ENCODE measurements at regions not wholly inside any gene's neighbourhood (a gene's known extent, or its start where the extent isn't known, plus 50 kb on each side); places are given as distances from the start of the nearest gene placed in this dataset.

DNA sequence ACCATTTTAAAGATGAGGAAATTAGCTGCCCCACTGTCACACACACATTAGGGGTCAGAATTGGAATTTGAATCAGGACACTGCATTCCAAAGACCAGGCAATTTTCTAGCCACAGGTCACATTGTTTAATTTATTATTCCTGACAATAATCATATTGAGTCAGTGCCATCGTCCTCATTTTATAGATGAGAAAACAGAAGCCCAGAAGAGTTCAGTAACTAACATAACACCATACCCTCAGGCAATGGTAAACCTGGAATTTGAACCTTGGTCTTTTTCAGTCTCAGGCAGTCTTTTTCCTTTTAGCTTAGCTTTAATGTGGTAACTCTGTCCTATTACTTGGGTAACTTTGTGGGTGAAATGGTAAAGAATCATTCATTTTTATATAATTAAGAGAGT lies 330.3 kb upstream of the SYT1 start:
- CTCF ChIA-PET, result no interaction called here

More for the DNA sequence above, 330.3 kb upstream of the SYT1 start:
- POLR2A ChIA-PET (ENCODE audit: unreplicated experiment), result no interaction called here
- intact Hi-C loops (cut with micrococcal nuclease) (no loop called here), dilution Hi-C loops (cut with HindIII; ENCODE audit: low sequenced_read_pairs, unreplicated experiment) (no loop called here), in situ Hi-C loops (cut with MboI; ENCODE audit: low sequenced_read_pairs) (no loop called here)
- DNase-seq (no peak), ATAC-seq (ENCODE audit: low read depth) (no peak)
- TF ChIP-seq MAFK (IDR thresholded peaks at IDR 0.05; ENCODE audit: low read depth, low read length) (no peak), CHD1 (IDR thresholded peaks at IDR 0.05; ENCODE audit: low read depth, low read length) (no peak), CEBPB (IDR thresholded peaks at IDR 0.05; ENCODE audit: low read depth, low read length) (no peak), BHLHE40 (IDR thresholded peaks at IDR 0.05; ENCODE audit: low read depth, low read length) (no peak), POLR2A (IDR thresholded peaks at IDR 0.05; ENCODE audit: low read depth, low read length) (no peak), RFX5 (IDR thresholded peaks at IDR 0.05; ENCODE audit: low read depth, low read length) (no peak), MAZ (IDR thresholded peaks at IDR 0.05; ENCODE audit: borderline replicate concordance, low read depth, low read length) (no peak), SMC3 (IDR thresholded peaks at IDR 0.05; ENCODE audit: low read depth, low read length) (no peak), FOS (IDR thresholded peaks at IDR 0.05; ENCODE audit: low read depth, low read length) (no peak), MXI1 (IDR thresholded peaks at IDR 0.05; ENCODE audit: borderline replicate concordance, low read depth, low read length) (no peak), RCOR1 (IDR thresholded peaks at IDR 0.05; ENCODE audit: insufficient replicate concordance, low read length) (no peak), NFE2L2 (IDR thresholded peaks at IDR 0.05; ENCODE audit: low read depth, low read length) (no peak), RAD21 (IDR thresholded peaks at IDR 0.05; ENCODE audit: low read length) (no peak)
- TF ChIP-seq, protein P1, sequence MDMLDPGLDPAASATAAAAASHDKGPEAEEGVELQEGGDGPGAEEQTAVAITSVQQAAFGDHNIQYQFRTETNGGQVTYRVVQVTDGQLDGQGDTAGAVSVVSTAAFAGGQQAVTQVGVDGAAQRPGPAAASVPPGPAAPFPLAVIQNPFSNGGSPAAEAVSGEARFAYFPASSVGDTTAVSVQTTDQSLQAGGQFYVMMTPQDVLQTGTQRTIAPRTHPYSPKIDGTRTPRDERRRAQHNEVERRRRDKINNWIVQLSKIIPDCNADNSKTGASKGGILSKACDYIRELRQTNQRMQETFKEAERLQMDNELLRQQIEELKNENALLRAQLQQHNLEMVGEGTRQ (IDR thresholded peaks at IDR 0.05; ENCODE audit: low read depth, low read length), result no peak
- TF ChIP-seq, protein P2, sequence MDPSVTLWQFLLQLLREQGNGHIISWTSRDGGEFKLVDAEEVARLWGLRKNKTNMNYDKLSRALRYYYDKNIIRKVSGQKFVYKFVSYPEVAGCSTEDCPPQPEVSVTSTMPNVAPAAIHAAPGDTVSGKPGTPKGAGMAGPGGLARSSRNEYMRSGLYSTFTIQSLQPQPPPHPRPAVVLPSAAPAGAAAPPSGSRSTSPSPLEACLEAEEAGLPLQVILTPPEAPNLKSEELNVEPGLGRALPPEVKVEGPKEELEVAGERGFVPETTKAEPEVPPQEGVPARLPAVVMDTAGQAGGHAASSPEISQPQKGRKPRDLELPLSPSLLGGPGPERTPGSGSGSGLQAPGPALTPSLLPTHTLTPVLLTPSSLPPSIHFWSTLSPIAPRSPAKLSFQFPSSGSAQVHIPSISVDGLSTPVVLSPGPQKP (IDR thresholded peaks at IDR 0.05; ENCODE audit: borderline replicate concordance, low read depth, low read length), result no peak
- TF ChIP-seq, protein P3, sequence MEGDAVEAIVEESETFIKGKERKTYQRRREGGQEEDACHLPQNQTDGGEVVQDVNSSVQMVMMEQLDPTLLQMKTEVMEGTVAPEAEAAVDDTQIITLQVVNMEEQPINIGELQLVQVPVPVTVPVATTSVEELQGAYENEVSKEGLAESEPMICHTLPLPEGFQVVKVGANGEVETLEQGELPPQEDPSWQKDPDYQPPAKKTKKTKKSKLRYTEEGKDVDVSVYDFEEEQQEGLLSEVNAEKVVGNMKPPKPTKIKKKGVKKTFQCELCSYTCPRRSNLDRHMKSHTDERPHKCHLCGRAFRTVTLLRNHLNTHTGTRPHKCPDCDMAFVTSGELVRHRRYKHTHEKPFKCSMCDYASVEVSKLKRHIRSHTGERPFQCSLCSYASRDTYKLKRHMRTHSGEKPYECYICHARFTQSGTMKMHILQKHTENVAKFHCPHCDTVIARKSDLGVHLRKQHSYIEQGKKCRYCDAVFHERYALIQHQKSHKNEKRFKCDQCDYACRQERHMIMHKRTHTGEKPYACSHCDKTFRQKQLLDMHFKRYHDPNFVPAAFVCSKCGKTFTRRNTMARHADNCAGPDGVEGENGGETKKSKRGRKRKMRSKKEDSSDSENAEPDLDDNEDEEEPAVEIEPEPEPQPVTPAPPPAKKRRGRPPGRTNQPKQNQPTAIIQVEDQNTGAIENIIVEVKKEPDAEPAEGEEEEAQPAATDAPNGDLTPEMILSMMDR (conservative IDR thresholded peaks at IDR 0.05; ENCODE audit: low read depth, low read length), result no peak
- no TSS peak for BruUV-seq (replicated peaks)
- Histone ChIP-seq H3K4me3 (ENCODE audit: insufficient read depth, low read depth, low read length) (no peak overlapping the region), H2BK15ac (ENCODE audit: low read depth, low read length) (no peak overlapping the region), H2BK120ac (ENCODE audit: low read depth, low read length) (no peak overlapping the region), H3K4me1 (ENCODE audit: control insufficient read depth, insufficient read depth, low read length) (no peaks in the 10 kb centered on the region), H3K4me2 (ENCODE audit: low read depth, low read length) (no peak overlapping the region), H3K4ac (ENCODE audit: low read depth, low read length) (no peak overlapping the region), H2BK5ac (ENCODE audit: low read depth, low read length, poor library complexity, severe bottlenecking) (no peak overlapping the region), H2AFZ (replicated peaks; ENCODE audit: low read length, poor library complexity) (no peak overlapping the region), H3K27ac (ENCODE audit: insufficient read depth, low read length) (no peak overlapping the region), H2AK5ac (ENCODE audit: low read depth, low read length) (no peak overlapping the region), H3K79me1 (ENCODE audit: low read depth in 1 of 2, low read length in 2 of 2) (no peaks in the 10 kb centered on the region), H3K14ac (replicated peaks; ENCODE audit: low read depth, low read length) (no peak overlapping the region), H2AK9ac (replicated peaks; ENCODE audit: low read depth, low read length, poor library complexity) (no peak overlapping the region), H4K91ac (ENCODE audit: insufficient read depth, low read depth, low read length) (no peak overlapping the region), H3K56ac (ENCODE audit: extremely low read depth, insufficient read depth, low read length) (no peak overlapping the region), H3K9ac (ENCODE audit: low read depth, low read length) (no peak overlapping the region), H2BK20ac (ENCODE audit: low read depth, low read length) (no peak overlapping the region), H4K20me1 (ENCODE audit: insufficient read depth, low read length) (no peaks in the 10 kb centered on the region), H3K18ac (ENCODE audit: low read depth, low read length) (no peak overlapping the region), H3K23ac (ENCODE audit: low read depth, low read length) (no peak overlapping the region), H3K9me3 (ENCODE audit: control insufficient read depth, insufficient read depth, low read length) (no peaks in the 10 kb centered on the region), H3K9me1 (ENCODE audit: insufficient read depth, low read length) (no peaks in the 10 kb centered on the region), H3K36me3 (ENCODE audit: control insufficient read depth, insufficient read depth, low read length) (no peaks in the 10 kb centered on the region), H4K5ac (ENCODE audit: low read depth, low read length) (no peak overlapping the region), H3K27me3 (ENCODE audit: control insufficient read depth, insufficient read depth, low read length) (no peaks in the 10 kb centered on the region), H4K8ac (ENCODE audit: low read depth in 2 of 2, low read length in 2 of 2) (no peak overlapping the region)
- WGBS, 2 experiments (ENCODE audit: extremely low coverage in 2 of 2, insufficient read length in 1 of 2), result no CpG with 5 or more reads among the region's 1 CpG
